Small intestine (tissue), 7 donors: ENCODE measurements at regions not wholly inside any gene's neighbourhood (a gene's known extent, or its start where the extent isn't known, plus 50 kb on each side); places are given as distances from the start of the nearest gene placed in this dataset.

ENCODE experiments used
- DNase-seq, 2 donors: peaks; one replicate each; pipeline versions ENCODE4 v3.0.0 to v3.0.0-alpha.2; 2013
- FAIRE-seq: peaks from 2 replicates; lab custom pipeline; 2012; peaks lifted over from hg19 to GRCh38; lab: Jason Lieb, UNC
- H3K27ac ChIP-seq, 3 donors: one replicate each; pipeline ENCODE4 v1.5.1; 2013; ENCODE audit warnings: low read length in 2 of 3, mild to moderate bottlenecking in 2 of 3, control low read depth in 1 of 3, inconsistent platforms in 1 of 3, low read depth in 1 of 3, moderate library complexity in 1 of 3
- H3K27me3 ChIP-seq, 3 donors: one replicate each; pipeline ENCODE4 v1.6.1; 2013; ENCODE audit warnings: low read length in 3 of 3, inconsistent platforms in 1 of 3; ENCODE audit not compliant: control insufficient read depth in 3 of 3, insufficient read depth in 3 of 3
- H3K36me3 ChIP-seq, 3 donors: one replicate each; pipeline ENCODE4 v1.6.1; 2013; ENCODE audit warnings: low read length in 3 of 3, inconsistent platforms in 1 of 3, low read depth in 1 of 3, mild to moderate bottlenecking in 1 of 3, moderate library complexity in 1 of 3; ENCODE audit not compliant: control insufficient read depth in 3 of 3, insufficient read depth in 2 of 3
- H3K4me1 ChIP-seq, 3 donors: one replicate each; pipeline ENCODE4 v1.6.1; 2013; ENCODE audit warnings: low read length in 2 of 3, inconsistent platforms in 1 of 3, low read depth in 1 of 3, mild to moderate bottlenecking in 1 of 3, moderate library complexity in 1 of 3; ENCODE audit not compliant: control insufficient read depth in 3 of 3, insufficient read depth in 2 of 3
- H3K4me3 ChIP-seq, 3 donors: one replicate each; pipeline ENCODE4 v1.5.1; 2013; ENCODE audit warnings: low read length in 3 of 3, control low read depth in 1 of 3, inconsistent platforms in 1 of 3, low read depth in 1 of 3, mild to moderate bottlenecking in 1 of 3, moderate library complexity in 1 of 3
- H3K9me3 ChIP-seq, 2 donors: one replicate each; pipeline ENCODE4 v1.6.1; 2013; ENCODE audit warnings: low read depth in 1 of 2, low read length in 1 of 2; ENCODE audit not compliant: control insufficient read depth in 2 of 2, insufficient read depth in 1 of 2
- WGBS, 3 donors: extraction: QIAGEN DNeasy Blood & Tissue Kit; methylation state at CpG; one replicate each; pipeline ENCODE4 v1.1.7; 2013; 5-methylcytosine and 5-hydroxymethylcytosine counted together
- donor health status: healthy with polysubstance abuse.
- donor health status: control.
- donor health status: control.
- donor health status: Bipolar disorder and iron deficiency.
- donor health status: healthy.

DNA sequence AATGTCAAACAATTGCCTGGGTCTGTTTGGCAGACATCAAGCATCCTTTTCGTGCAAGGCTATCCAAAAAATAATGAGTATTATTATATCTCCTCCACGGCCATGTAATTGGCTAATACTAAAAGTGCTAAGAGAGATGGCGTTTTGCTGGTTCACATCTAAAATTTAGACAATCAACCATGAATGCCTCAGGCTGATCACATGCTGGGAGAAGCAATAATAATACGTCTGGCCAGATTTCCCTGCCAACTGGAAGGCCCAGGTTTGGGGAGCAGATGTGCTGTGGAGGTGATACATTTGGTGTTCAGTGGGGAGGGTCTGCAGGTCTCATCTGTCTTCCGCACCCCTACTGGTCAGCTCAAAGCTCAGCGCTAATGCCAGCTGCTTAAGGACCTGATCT lies 60.3 kb upstream of the CREB1 start:
- Histone ChIP-seq H3K27me3 (peaks cover 0 to 7% (median 0%) of the 10 kb centered on the region in 3 donors), H3K4me1 (peaks cover 0 to 5% (median 0%) of the 10 kb centered on the region in 3 donors), H3K4me3 (no peak overlapping the region), H3K27ac (no peak overlapping the region), H3K9me3 (no peaks in the 10 kb centered on the region), H3K36me3 (no peaks in the 10 kb centered on the region)
- no peak for DNase-seq
- FAIRE-seq: no peak
- 85 to 91% (median 90%) methylated on average over 6 of the region's 6 CpGs for WGBS, 3 donors

DNA sequence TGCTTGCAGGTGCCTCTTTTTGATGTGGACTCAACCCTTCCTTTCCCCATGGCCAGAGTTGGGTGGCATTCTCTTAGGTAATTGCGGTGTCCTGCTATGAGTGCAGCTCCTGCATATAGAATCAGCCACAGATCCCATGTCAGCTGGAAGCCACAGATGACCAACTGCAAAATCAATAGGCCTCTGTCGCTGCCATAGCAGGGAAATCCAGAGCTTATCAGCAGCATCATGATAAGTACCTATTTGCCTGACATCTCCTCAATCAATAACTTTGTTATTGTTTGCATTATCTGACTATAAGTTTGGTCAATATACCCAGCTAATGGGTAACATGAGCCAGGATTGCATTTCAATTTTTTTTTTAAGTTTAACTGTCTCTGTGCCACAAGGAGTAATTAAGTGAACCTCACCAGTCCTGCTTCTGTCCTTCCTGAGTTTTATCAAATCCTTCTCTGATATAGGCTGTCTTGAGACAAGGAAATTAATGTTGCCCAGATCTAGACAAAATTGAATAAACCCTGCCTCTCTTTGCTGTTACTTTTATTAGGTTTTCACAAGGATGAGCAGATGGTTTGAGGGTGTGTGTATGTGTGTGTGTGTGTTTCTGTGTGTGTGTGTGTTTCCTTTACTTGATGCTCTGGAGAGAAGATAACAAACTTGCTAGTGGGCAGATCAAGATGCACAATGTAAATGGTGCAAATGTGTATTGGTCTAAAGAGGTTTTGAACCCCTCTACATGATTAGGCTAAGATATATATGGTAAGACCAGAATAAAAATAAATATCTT lies 59.6 kb upstream of the CREB1 start:
- Histone ChIP-seq H3K4me3 (no peak overlapping the region), H3K9me3 (no peaks in the 10 kb centered on the region), H3K4me1 (peaks cover 0 to 5% (median 0%) of the 10 kb centered on the region in 3 donors), H3K27ac (no peak overlapping the region), H3K27me3 (peaks cover 0 to 7% (median 0%) of the 10 kb centered on the region in 3 donors), H3K36me3 (no peaks in the 10 kb centered on the region)
- FAIRE-seq (no peak), DNase-seq (no peak)
- WGBS, 3 donors: 67 to 90% (median 72%) methylated on average over 2 of the region's 2 CpGs

DNA sequence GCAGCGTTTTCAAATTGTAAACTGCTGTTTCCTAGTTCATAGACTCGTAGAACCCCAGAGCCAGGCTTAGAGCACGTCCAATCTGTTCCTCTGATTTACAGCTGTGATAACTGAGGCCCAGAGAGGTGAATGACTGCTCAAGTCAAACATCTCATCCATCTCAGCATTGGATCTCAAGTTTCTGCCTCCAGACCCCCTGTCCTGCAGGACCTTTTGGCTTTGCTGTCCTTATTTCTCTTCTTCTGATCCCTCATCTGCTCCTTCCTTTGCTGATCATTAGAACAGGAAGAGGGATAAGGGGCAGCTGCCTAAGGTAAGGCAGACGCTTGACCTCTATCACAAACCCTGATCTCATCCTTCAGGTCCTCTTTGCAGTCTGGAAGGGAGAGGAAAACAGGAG lies 58.5 kb upstream of the CREB1 start:
- Histone ChIP-seq H3K27ac (no peak overlapping the region), H3K9me3 (no peaks in the 10 kb centered on the region), H3K4me1 (peaks cover 0 to 5% (median 0%) of the 10 kb centered on the region in 3 donors), H3K4me3 (no peak overlapping the region), H3K27me3 (peaks cover 0 to 7% (median 0%) of the 10 kb centered on the region in 3 donors), H3K36me3 (no peaks in the 10 kb centered on the region)
- WGBS, 3 donors: 69 to 88% (median 80%) methylated on average over 4 of the region's 4 CpGs
- FAIRE-seq (no peak), DNase-seq (no peak)

DNA sequence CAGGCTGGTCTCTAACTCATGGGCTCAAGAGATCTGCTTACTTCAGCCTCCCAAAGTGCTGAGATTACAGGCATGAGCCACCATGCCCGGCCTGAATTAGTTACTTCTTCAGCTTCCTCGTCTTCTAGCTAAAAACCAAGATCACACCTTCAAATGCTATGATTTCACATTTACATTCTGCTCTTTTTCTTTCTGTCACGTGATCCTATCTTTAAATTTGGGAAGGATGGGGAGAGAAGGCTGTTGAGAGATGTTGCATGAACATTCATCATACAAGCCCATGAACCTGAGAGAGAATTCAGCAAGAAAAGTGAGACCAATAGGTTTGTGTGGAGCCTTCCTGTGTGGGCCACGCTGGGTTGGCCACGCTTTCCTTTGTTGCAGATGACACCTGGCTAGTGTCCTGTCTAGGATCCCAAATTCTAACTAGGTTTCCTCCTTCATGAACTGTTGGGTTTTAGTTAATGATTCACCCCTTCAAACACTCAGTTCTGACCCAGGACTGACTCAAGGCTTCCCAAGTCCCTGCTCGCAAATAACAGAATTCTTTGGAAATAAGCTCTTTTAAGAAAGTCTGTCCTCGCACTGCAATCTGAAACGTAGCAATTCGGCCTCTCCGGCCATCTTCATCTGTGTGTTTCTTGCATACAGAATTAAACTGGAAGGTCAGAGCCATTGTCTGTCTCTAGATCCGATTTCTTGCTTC lies 57.3 kb upstream of the CREB1 start:
- no peak for DNase-seq
- Histone ChIP-seq H3K9me3 (no peaks in the 10 kb centered on the region), H3K27ac (no peak overlapping the region), H3K4me1 (peaks cover 0 to 5% (median 0%) of the 10 kb centered on the region in 3 donors), H3K36me3 (no peaks in the 10 kb centered on the region), H3K4me3 (no peak overlapping the region), H3K27me3 (peaks cover 0 to 7% (median 0%) of the 10 kb centered on the region in 3 donors)
- FAIRE-seq: no peak
- 84 to 86% (median 86%) methylated on average over 11 of the region's 11 CpGs for WGBS, 3 donors

DNA sequence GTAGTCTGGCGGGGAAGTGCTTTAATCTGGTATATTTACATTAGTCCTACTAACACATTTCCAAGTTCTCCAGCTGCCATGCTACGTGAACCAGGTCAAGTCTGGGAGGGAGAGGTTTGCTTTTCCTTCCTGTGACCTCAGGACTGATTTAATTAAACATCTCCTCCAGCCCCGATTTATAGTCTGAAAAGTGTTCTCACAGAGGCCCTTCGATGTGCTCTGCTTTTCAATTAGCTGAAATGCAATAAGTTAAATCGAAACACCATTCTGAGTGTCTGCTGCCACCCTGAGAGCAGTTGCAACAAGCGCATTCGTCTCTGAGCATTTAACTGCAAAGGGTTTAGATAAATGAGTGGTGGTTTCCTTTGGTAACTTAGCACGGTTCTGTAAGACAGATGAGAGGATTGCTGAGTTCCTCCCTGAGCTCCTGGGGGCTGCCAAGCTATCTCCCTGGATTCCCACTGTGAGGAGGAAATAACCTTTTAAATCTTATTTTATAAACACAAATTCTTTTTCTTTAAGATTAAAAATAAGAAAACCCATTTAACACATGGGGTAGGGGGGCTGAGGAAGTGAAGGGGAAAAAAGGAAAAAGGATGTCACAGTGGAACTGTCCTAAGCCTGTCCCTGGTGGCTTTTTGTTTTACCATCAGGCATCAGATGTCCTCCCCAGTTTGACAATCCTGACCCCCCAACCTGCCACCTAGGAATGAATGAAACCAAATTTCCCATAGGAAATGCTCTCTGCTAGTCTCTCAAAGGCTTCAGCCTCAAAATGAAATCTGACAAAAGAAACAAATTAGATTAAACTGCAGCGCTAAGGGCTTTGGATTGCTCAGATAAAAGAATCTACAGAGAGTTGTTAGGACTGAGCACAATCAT lies 56.5 kb upstream of the CREB1 start:
- Histone ChIP-seq H3K4me3 (no peak overlapping the region), H3K27me3 (peaks cover 0 to 7% (median 0%) of the 10 kb centered on the region in 3 donors), H3K36me3 (no peaks in the 10 kb centered on the region), H3K27ac (no peak overlapping the region), H3K9me3 (no peaks in the 10 kb centered on the region), H3K4me1 (peaks cover 0 to 5% (median 0%) of the 10 kb centered on the region in 3 donors)
- DNase-seq: peak; percentile 24 to 46
- no peak for FAIRE-seq
- WGBS, 3 donors: 19 to 31% (median 25%) methylated on average over 9 of the region's 9 CpGs

DNA sequence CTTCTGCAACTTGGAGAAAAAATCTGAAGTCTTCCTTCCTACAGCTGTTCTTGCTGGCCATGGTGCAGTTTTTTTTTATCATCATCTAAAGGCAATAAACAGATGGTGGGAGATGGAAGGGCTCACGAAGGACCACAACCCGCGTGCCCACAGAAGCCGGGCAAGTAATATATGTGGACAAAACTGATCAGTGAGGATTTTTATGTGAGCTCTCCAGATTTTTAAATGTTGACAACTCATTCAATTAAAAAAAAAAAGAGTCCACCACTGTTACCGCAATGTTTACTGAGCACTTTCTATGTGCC lies 55.9 kb upstream of the CREB1 start:
- Histone ChIP-seq H3K36me3 (no peaks in the 10 kb centered on the region), H3K27me3 (peaks cover 0 to 7% (median 0%) of the 10 kb centered on the region in 3 donors), H3K9me3 (no peaks in the 10 kb centered on the region), H3K4me1 (peaks cover 0 to 5% (median 0%) of the 10 kb centered on the region in 3 donors), H3K27ac (no peak overlapping the region), H3K4me3 (no peak overlapping the region)
- FAIRE-seq (no peak), DNase-seq (no peak)
- 69 to 87% (median 84%) methylated on average over 5 of the region's 5 CpGs for WGBS, 3 donors

DNA sequence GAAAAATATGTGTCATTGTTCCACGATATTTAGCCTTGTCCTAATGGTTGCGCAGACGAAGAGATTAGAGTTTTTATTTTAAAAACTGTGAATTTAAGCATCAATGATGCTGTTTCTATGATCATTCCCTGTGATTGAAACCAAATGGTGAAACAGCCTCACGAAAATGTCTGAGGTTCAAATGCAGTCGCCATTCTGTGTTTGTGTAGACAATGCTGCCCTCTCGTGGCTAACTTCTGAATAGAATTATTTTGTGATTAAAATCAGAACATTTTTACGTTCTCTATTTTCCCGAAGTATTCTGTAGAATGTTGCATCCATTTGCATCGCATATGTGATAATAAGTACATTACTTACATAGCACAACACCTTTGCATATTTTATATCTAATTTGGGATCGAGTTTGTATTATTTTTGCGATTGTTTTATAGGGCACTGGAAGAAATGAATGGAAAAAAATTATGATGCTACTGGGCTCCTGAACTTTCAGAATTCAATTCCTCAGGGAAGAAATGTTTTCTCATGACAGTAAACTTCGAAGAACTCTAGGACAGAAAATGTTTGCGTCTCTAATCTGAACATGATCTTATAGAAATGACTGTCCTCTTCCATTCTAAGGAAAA lies 54.8 kb upstream of the CREB1 start:
- Histone ChIP-seq H3K27me3 (peaks cover 0 to 7% (median 0%) of the 10 kb centered on the region in 3 donors), H3K4me3 (no peak overlapping the region), H3K36me3 (no peaks in the 10 kb centered on the region), H3K9me3 (no peaks in the 10 kb centered on the region), H3K27ac (no peak overlapping the region), H3K4me1 (peaks cover 0 to 5% (median 0%) of the 10 kb centered on the region in 3 donors)
- DNase-seq (peak; percentile 59), FAIRE-seq (peak; percentile 81)
- WGBS, 3 donors: 15 to 19% (median 16%) methylated on average over 13 of the region's 13 CpGs

DNA sequence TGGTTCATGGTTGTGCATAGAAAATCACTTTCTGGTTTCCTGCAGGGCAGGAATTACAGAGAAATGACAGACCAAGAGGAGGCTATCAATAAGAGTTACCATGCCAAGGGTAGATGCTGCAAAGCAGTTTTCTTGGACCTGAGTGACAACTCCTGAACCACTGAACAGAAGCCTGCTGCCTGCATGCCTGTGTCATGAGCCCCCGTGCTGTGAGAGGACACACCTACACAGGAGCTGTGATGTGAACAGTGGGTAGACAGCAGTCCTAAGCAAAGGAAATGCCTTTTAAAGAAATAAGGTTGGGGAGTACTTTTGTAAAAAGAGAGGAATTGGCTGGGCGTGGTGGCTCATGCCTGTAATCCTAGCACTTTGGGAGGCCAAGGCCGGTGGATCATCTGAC lies 54.2 kb upstream of the CREB1 start:
- FAIRE-seq: no peak
- peaks cover 0 to 7% (median 0%) of the 10 kb centered on the region in 3 donors for H3K27me3 ChIP-seq
- H3K4me1 ChIP-seq: peaks cover 0 to 5% (median 0%) of the 10 kb centered on the region in 3 donors
- WGBS, 3 donors: 68 to 75% (median 70%) methylated on average over 3 of the region's 3 CpGs
- no peaks in the 10 kb centered on the region for H3K9me3 ChIP-seq
- DNase-seq: no peak
- no peak overlapping the region for H3K4me3 ChIP-seq
- no peak overlapping the region for H3K27ac ChIP-seq
- H3K36me3 ChIP-seq: no peaks in the 10 kb centered on the region
